ENCODE measurements at regions not wholly inside any gene's neighbourhood (a gene's known extent, or its start where the extent isn't known, plus 50 kb on each side); places are given as distances from the start of the nearest gene placed in this dataset.
"Not testable (repeated sequence)": the region's sequence is repeated elsewhere in the genome, so short reads cannot be mapped to it uniquely, and the experiment has no call there.

GRCh38 chr11:88061111-88061510, 114.1 kb downstream of the RAB38 start:
- no peak for DNase-seq (ENCODE audit: low read depth in 2 of 2)

- DNase-seq (ENCODE audit: low read depth in 2 of 2) = no peak
Observed at GRCh38 chr11:88059326-88059725, 115.9 kb downstream of the RAB38 start.

- DNase-seq (ENCODE audit: low read depth in 2 of 2) = no peak
Observed at GRCh38 chr11:88051396-88051795, 123.8 kb downstream of the RAB38 start.

GRCh38 chr11:88050247-88050646, 125.0 kb downstream of the RAB38 start:
- no peak for DNase-seq (ENCODE audit: low read depth in 2 of 2)

GRCh38 chr11:88045288-88045687, 130.0 kb downstream of the RAB38 start:
- not testable (repeated sequence) for DNase-seq (ENCODE audit: low read depth in 2 of 2)

- not testable (repeated sequence) for DNase-seq (ENCODE audit: low read depth in 2 of 2)
Observed at GRCh38 chr11:88044658-88045057, 130.6 kb downstream of the RAB38 start.

GRCh38 chr11:88043149-88043548, 132.1 kb downstream of the RAB38 start:
- DNase-seq (ENCODE audit: low read depth in 2 of 2) = no peak

GRCh38 chr11:88042647-88043046, 132.6 kb downstream of the RAB38 start:
- no peak for DNase-seq (ENCODE audit: low read depth in 2 of 2)

GRCh38 chr11:88042238-88042637, 133.0 kb downstream of the RAB38 start:
- no peak for DNase-seq (ENCODE audit: low read depth in 2 of 2)

- no peak for DNase-seq (ENCODE audit: low read depth in 2 of 2)
Observed at GRCh38 chr11:88041679-88042078, 133.6 kb downstream of the RAB38 start.

GRCh38 chr11:88040148-88040496, 135.1 kb downstream of the RAB38 start:
- DNase-seq (ENCODE audit: low read depth in 2 of 2) = no peak

- no peak for DNase-seq (ENCODE audit: low read depth in 2 of 2)
Observed at GRCh38 chr11:88039476-88040147, 135.6 kb downstream of the RAB38 start.

- no peak for DNase-seq (ENCODE audit: low read depth in 2 of 2)
Observed at GRCh38 chr11:88038063-88038462, 137.2 kb downstream of the RAB38 start.

GRCh38 chr11:88036701-88037100, 138.5 kb downstream of the RAB38 start:
- no peak for DNase-seq (ENCODE audit: low read depth in 2 of 2)

GRCh38 chr11:88035271-88035670, 140.0 kb downstream of the RAB38 start:
- DNase-seq (ENCODE audit: low read depth in 2 of 2) = no peak

GRCh38 chr11:88017666-88018065, 157.6 kb downstream of the RAB38 start:
- no peak for DNase-seq (ENCODE audit: low read depth in 2 of 2)

GRCh38 chr11:88016392-88017170, 158.7 kb downstream of the RAB38 start:
- DNase-seq (ENCODE audit: low read depth in 2 of 2) = peak; percentile 30 to 44

- no peak for DNase-seq (ENCODE audit: low read depth in 2 of 2)
Observed at GRCh38 chr11:88015170-88015569, 160.1 kb downstream of the RAB38 start.

GRCh38 chr11:88013508-88014065, 161.7 kb downstream of the RAB38 start:
- DNase-seq (ENCODE audit: low read depth in 2 of 2) = no peak

- no peak for DNase-seq (ENCODE audit: low read depth in 2 of 2)
Observed at GRCh38 chr11:88012456-88012855, 162.8 kb downstream of the RAB38 start.

GRCh38 chr11:87976009-87976408, 199.2 kb downstream of the RAB38 start:
- DNase-seq (ENCODE audit: low read depth in 2 of 2) = no peak

GRCh38 chr11:87974797-87975196, 200.4 kb downstream of the RAB38 start:
- no peak for DNase-seq (ENCODE audit: low read depth in 2 of 2)

GRCh38 chr11:87972133-87972532, 203.1 kb downstream of the RAB38 start:
- DNase-seq (ENCODE audit: low read depth in 2 of 2) = no peak
